CD4-positive, alpha-beta T cell treated with Interleukin-12 subunit alpha and Interleukin-12 subunit beta, for 1 hour (primary cell): ENCODE measurements at regions not wholly inside any gene's neighbourhood (a gene's known extent, or its start where the extent isn't known, plus 50 kb on each side); places are given as distances from the start of the nearest gene placed in this dataset.
A peak's percentile ranks its signal among the peaks of the same experiment; 100 is the strongest.
"Not testable (repeated sequence)": the region's sequence is repeated elsewhere in the genome, so short reads cannot be mapped to it uniquely, and the experiment has no call there.

Experiments
- DNase-seq: peaks from one replicate; pipeline ENCODE4 v3.0.0-alpha.2; 2020

DNA sequence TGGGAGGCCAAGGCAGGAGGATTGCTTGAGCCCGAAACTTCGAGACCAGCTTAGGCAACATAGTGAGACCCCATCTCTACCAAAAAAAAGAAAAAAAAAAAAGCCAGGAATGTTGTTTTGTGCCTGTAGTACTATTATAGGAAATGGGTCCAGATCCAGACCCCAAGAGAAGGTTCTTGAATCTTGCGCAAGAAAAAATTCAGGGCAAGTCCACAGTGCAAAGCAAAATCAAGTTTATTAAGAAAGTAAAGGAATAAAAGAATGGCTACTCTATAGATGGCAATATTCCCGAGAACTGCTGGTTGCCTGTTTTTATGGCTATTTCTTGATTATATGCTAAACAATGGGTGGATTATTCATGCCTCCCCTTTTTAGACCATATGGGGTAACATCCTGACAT is 51.2 kb upstream of the RDX start:
- DNase-seq = no peak

DNA sequence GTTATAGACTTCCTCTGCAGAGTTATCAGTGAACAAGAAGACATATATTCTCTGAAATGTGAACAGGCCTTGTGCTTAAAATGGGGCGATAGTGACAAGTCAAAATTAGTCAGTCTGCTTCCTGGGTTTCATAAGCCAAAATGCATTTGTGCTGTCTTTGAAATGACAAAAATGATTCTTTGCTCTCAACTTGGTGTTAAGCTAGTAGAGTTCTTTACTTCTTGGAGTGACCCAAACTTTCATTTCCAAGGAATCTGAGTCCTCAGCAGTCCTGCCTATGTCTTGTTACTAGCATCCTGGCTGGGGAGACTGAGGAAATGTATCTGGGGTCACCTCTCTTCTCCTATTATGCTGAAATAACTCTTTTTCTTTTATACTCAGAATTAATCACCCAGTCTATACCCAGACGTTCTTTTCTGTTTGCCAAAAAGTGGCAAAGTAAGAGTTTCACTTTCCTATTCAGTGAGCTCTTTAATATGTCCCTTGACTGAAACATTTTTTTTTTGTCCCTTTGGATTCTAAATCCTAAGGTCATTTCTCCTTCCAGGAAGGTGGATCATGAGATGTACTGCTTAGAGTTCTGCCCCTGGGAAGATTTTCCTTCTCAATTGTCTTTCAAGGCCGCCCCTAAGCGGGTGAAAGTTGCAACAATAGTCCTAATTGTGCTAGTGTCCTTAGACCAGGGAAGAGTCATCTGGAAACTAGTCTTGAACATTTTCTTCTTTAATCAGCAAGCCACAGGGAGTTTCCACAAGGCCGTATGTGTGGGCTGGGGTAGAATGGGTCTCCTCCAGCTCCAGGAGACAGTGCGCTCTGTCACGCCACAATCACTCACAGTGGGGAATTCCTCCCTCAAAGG is 53.0 kb upstream of the RDX start:
- no peak for DNase-seq

GRCh38 chr11:110349997-110350383 is 53.6 kb upstream of the RDX start:
- not testable (repeated sequence) for DNase-seq

DNA sequence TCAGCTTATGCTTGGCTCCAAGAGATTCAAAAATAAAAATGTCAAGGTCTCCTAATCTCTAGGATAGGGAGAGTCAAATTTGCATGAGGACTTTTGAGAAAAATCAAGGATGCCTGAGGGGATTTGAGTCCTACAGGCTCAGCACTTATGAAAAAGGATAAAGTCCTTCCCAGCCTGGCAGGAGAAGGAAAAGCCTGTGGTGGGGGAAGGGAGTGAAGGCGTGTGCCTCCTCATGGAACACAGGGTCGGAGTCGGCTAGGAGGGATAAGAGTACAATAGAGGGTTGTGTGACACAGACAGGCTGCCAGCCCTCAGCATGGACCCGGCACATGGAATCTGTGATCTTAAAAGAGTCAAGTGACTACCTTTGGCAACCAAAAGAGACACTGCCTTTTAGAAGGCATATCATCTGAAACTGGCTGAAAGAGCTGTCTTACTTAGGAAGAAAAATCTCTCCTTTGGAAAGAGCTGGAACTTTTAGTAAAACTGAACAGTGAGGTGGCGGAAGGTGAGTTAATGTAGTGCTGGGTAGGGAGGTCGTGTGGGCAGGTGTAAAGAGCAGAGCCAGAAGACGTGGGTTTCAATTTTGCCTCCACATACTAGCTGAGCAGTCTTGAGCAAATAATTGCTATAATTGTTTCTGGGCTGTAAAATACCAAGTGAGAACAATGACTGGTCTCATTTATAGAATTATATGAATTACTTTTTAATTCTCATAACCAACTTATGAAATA is 58.8 kb upstream of the RDX start:
- no peak for DNase-seq

DNA sequence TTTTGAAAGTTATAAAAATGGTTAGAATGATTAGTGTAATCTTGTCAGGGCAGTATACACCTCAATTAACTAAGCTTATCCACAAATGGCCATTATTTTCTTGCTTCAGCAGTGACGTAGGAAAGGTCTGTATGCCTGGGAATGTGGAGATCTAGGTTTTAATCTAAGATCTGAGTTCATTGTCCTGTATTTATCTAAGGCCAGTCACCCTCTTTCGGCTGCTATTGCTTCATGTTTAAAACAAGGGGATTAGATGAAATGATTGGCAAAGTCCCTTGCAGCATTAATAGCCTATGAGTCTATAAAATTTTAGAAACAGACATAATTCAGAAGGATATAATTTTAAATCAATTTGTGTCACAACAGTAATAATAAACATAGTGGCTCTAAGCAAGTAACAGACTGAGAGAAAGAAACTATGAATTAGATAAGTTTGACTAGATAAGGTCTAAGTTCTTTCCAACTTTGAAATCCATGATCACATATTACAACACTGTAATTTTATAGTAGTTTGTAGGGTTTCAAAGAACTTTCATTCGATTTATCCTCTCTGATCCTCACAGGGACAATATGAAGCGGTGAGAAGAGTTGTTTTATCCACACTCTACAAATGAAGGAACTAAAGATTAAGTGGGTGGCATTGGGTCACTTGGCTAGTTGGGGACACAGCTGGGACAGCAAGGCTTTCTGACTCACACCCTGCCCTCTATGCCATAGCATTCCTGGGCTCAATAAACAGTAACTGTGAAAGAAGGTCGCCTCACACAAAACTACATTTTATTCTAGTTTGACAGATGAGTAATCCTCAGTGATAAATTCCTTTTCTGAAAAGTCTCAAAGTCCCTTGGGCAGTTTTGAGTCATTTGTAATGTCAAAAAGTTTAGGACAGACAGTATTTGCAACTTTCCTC is 60.6 kb upstream of the RDX start:
- no peak for DNase-seq

- DNase-seq = no peak
Observed at GRCh38 chr11:110358336-110358735, 61.9 kb upstream of the RDX start.

GRCh38 chr11:110360781-110361408 is 64.5 kb upstream of the RDX start:
- DNase-seq = not testable (repeated sequence)

GRCh38 chr11:110362971-110363509 is 66.6 kb upstream of the RDX start:
- no peak for DNase-seq

GRCh38 chr11:110366291-110366690 is 63.5 kb upstream of the FDX1 start:
- no peak for DNase-seq

DNA sequence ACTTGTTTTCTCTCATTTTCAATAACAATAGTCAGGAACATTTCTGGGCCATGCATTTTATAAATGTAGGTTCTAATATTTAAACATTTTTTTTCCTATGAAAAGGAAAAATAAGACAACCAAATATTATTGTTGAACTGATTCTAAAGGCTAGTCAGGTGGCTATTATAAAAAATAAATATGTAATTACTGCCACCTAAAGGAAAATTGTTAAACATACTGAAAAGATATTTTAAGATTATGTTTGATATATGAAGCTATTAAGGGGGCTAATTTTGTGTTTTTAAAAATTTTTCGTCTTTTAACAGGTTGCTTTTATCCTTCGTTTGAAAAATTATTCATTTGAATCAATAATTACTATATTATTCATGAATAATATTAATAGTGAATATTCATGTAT is 62.2 kb upstream of the FDX1 start:
- DNase-seq = peak; percentile 4

DNA sequence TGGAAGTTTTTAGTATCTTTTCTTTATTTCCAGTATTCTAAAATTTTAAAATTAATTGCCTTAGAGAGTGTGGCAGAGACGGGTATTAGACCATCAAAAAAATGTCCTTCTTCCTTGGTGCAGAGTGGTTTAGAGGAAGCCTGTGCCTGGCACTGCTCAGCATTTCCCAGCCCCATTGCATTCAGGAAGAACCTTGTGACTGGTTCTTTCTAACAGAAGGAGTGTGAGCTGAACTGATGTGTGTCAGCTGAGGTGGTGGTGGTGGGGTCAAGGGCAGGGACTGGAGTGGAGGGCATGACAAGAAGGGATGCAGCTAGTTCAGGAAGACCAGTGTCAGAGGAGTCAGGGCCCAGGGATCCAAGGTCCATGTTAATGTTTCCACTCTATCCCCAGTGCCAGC is 58.7 kb upstream of the FDX1 start:
- no peak for DNase-seq

GRCh38 chr11:110373051-110373702 is 56.6 kb upstream of the FDX1 start:
- no peak for DNase-seq

GRCh38 chr11:110374921-110375320 is 54.8 kb upstream of the FDX1 start:
- no peak for DNase-seq

DNA sequence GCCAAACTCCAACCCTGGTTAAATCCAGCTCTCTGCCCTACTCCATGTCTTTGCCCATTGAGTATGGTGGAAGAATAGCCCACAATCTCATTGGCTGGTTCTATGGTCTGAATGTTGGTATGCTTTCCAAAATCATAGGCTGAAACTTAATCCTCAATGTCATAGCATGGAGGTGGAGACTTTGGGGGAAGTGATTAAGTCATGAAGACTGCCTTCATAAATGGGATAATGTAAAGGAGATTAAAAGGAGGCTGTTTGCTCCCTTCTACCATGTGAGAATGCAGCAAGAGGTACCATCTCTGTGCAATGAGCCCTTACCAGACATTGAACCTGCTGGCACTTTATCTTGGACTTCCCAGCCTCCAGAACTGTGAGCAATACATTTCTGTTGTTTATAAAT is 54.4 kb upstream of the FDX1 start:
- DNase-seq = no peak

- no peak for DNase-seq
Observed at GRCh38 chr11:110376021-110376420, 53.7 kb upstream of the FDX1 start.

- peak; percentile 55 for DNase-seq
Observed at GRCh38 chr11:110376711-110377324, 52.9 kb upstream of the FDX1 start.

DNA sequence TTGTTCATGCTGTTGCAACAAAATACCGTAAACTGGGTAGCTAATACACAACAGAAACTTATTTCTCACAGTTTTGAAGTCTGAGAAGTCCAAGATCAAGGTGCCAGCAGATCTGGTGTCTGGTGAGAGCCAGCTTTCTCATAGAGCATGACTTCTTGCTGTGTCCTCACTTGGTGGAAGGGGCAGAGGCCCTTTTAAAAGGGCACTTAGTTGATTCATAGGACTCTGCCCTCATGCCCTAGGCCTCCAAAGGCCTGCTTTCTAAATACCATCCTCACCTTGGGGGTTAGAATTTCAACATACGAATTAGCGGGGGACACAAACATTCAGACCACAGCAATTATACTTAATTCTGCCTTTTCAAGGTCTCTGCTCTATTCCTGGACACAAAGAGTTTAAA is 52.3 kb upstream of the FDX1 start:
- no peak for DNase-seq

DNA sequence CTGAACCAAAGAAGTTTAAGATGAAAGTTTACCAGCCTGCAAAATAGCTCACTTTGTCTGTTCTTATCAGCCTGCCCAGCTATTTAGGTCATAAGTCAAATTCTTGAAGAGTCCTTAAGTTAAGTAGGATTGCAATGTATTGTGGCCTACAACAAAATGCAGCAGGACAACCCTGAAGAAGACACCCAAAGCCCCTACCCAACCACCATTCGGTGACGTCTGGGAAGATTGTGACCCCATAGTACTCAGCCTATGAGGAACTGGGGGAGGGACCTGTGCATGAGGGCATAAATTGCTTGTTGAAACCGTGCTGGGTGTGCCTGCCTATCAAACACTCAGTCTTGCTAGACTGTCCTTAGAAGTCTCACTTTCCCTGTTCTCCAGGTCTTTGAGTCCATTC is 50.5 kb upstream of the FDX1 start:
- no peak for DNase-seq

- no peak for DNase-seq
Observed at GRCh38 chr11:110379936-110380335, 49.8 kb upstream of the FDX1 start.
